Cardiac fibroblast (primary cell): ENCODE measurements at regions not wholly inside any gene's neighbourhood (a gene's known extent, or its start where the extent isn't known, plus 50 kb on each side); places are given as distances from the start of the nearest gene placed in this dataset.

ENCODE experiments used
- DNase-seq, 2 donors: peaks; one replicate each; pipeline versions ENCODE4 v3.0.0 to v3.0.0-alpha.2; 2010; ENCODE audit warnings: low read depth in 2 of 2
- H3K4me3 ChIP-seq, 2 donors: replicated peaks in 1 of 2; 1 replicate in 1 of 2; 2 replicates in 1 of 2; pipeline ENCODE4 v1.5.1; 2011; ENCODE audit warnings: low read depth in 2 of 2, low read length in 2 of 2, mild to moderate bottlenecking in 2 of 2, moderate library complexity in 1 of 2
- CTCF ChIP-seq: IDR thresholded peaks from one replicate; pipeline ENCODE4 v1.5.1; 2011; ENCODE audit warnings: low read depth, mild to moderate bottlenecking, low read length, inconsistent platforms

- no peak overlapping the region for H3K4me3 ChIP-seq
- no peak for DNase-seq
- no peak for TF ChIP-seq CTCF
Observed at GRCh38 chr6:156639009-156639721, 138.0 kb upstream of the ARID1B start.

GRCh38 chr6:156638581-156638980 is 138.6 kb upstream of the ARID1B start:
- no peak for TF ChIP-seq CTCF
- no peak for DNase-seq
- H3K4me3 ChIP-seq: no peak overlapping the region

GRCh38 chr6:156634951-156635371 is 142.2 kb upstream of the ARID1B start:
- no peak overlapping the region for H3K4me3 ChIP-seq
- no peak for TF ChIP-seq CTCF
- no peak for DNase-seq

GRCh38 chr6:156634048-156634447 is 143.1 kb upstream of the ARID1B start:
- DNase-seq: no peak
- H3K4me3 ChIP-seq: no peak overlapping the region
- no peak for TF ChIP-seq CTCF

- H3K4me3 ChIP-seq: no peak overlapping the region
- no peak for TF ChIP-seq CTCF
- DNase-seq: no peak
Observed at GRCh38 chr6:156633291-156633690, 143.9 kb upstream of the ARID1B start.

GRCh38 chr6:156630613-156631302 is 146.4 kb upstream of the ARID1B start:
- no peak for TF ChIP-seq CTCF
- no peak overlapping the region for H3K4me3 ChIP-seq
- no peak for DNase-seq

- DNase-seq: no peak
- TF ChIP-seq CTCF: no peak
Observed at GRCh38 chr6:156628805-156629204, 148.4 kb upstream of the ARID1B start.

More at GRCh38 chr6:156628805-156629204, 148.4 kb upstream of the ARID1B start:
- H3K4me3 ChIP-seq: no peak overlapping the region
